ENCODE measurements at regions not wholly inside any gene's neighbourhood (a gene's known extent, or its start where the extent isn't known, plus 50 kb on each side); places are given as distances from the start of the nearest gene placed in this dataset.
A peak's percentile ranks its signal among the peaks of the same experiment; 100 is the strongest.

DNA sequence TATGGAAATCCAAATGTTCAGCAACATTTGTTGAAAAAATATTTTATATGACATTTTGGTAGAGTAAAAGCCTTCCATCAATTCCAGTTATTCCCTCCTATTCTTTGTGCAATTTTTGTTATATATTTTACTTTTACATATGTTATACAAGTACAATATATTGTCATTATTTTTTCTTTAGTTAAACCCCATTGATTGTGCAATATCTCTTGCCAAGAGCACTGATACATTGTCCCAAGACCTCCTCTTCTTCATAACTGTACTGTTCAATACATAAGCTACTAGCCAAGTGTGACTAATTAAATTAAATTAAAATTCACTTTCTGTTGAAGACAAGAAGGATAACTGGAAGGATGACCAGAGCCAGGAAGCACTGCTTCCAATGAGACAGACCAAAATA lies 527.5 kb downstream of the TMA16 start:
- Histone ChIP-seq H3K9me2 (ENCODE audit: insufficient read depth, low read length) (no peaks in the 10 kb centered on the region), H3K36me3 (ENCODE audit: insufficient read depth, low read length) (no peaks in the 10 kb centered on the region), H4K20me1 (ENCODE audit: insufficient read depth, low read length) (no peaks in the 10 kb centered on the region), H3K27ac (ENCODE audit: low read depth, low read length, poor library complexity, severe bottlenecking) (no peak overlapping the region), H3K4me1 (ENCODE audit: insufficient read depth, low read length, poor library complexity, severe bottlenecking) (no peaks in the 10 kb centered on the region), H3K4me2 (ENCODE audit: low read length) (no peak overlapping the region), H3K4me3 (ENCODE audit: low read depth, low read length, poor library complexity, severe bottlenecking) (no peak overlapping the region), H3K79me2 (ENCODE audit: insufficient read depth, low read depth, low read length) (no peaks in the 10 kb centered on the region), H3K9me3 (ENCODE audit: low read length) (no peaks in the 10 kb centered on the region), H2AFZ (ENCODE audit: low read length) (no peak overlapping the region)
- no peak for DNase-seq (ENCODE audit: low spot score)
- intact Hi-C loops (cut with micrococcal nuclease; ENCODE audit: unreplicated experiment): loop anchor here (5.0 kb wide), 1 partner anchor 470 kb away; no protein-coding TSS in a partner anchor
- TF ChIP-seq, protein P1, sequence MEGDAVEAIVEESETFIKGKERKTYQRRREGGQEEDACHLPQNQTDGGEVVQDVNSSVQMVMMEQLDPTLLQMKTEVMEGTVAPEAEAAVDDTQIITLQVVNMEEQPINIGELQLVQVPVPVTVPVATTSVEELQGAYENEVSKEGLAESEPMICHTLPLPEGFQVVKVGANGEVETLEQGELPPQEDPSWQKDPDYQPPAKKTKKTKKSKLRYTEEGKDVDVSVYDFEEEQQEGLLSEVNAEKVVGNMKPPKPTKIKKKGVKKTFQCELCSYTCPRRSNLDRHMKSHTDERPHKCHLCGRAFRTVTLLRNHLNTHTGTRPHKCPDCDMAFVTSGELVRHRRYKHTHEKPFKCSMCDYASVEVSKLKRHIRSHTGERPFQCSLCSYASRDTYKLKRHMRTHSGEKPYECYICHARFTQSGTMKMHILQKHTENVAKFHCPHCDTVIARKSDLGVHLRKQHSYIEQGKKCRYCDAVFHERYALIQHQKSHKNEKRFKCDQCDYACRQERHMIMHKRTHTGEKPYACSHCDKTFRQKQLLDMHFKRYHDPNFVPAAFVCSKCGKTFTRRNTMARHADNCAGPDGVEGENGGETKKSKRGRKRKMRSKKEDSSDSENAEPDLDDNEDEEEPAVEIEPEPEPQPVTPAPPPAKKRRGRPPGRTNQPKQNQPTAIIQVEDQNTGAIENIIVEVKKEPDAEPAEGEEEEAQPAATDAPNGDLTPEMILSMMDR (conservative IDR thresholded peaks at IDR 0.05; ENCODE audit: low read length): no peak
- no peak for TF ChIP-seq EZH2phosphoT487 (IDR thresholded peaks at IDR 0.05; ENCODE audit: borderline replicate concordance, low read depth, low read length)
- no TSS peak for BruUV-seq (replicated peaks)
- CTCF ChIA-PET (ENCODE audit: unreplicated experiment): no interaction called here
- POLR2A ChIA-PET: interaction anchor here (0.6 to 0.7 kb wide), 2 partner anchors 130 to 1546 kb away, joined by 3 read pairs; no protein-coding TSS in a partner anchor

DNA sequence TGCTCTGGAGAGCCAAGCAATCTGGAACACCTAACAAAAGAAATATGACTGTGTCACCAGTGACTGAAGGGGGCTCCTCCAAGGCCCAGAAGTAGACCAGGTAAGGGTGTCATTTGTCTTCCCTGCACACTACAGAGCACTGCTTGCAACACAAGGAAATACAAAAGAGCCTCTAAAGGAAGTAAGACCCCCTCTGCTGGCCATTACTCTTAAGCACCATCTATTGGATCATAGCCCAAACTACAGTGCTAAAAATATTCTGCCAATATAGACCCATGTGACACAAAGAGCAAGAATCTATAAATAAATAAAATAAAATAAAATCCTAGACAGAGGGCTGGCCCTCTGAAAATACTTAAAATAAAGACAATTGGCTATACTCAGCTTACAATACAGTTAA lies 528.7 kb downstream of the TMA16 start:
- H3K27ac ChIP-seq (ENCODE audit: low read depth, low read length, poor library complexity, severe bottlenecking): no peak overlapping the region
- no peak overlapping the region for H3K4me3 ChIP-seq (ENCODE audit: low read depth, low read length, poor library complexity, severe bottlenecking)
- H3K36me3 ChIP-seq (ENCODE audit: insufficient read depth, low read length): no peaks in the 10 kb centered on the region
- H3K9me2 ChIP-seq (ENCODE audit: insufficient read depth, low read length): no peaks in the 10 kb centered on the region
- no peak overlapping the region for H2AFZ ChIP-seq (ENCODE audit: low read length)
- no peaks in the 10 kb centered on the region for H4K20me1 ChIP-seq (ENCODE audit: insufficient read depth, low read length)
- ChIA-PET POLR2A (interaction anchor here (0.7 to 1.3 kb wide), 2 partner anchors 14 to 1553 kb away, joined by 3 read pairs; no protein-coding TSS in a partner anchor), CTCF (ENCODE audit: unreplicated experiment) (no interaction called here)
- no peak for TF ChIP-seq EZH2phosphoT487 (IDR thresholded peaks at IDR 0.05; ENCODE audit: borderline replicate concordance, low read depth, low read length)
- TF ChIP-seq, protein P1 (conservative IDR thresholded peaks at IDR 0.05; ENCODE audit: low read length): peak; percentile 61
- H3K79me2 ChIP-seq (ENCODE audit: insufficient read depth, low read depth, low read length): no peaks in the 10 kb centered on the region
- DNase-seq (ENCODE audit: low spot score): peak; percentile 19
- H3K4me2 ChIP-seq (ENCODE audit: low read length): no peak overlapping the region
- H3K4me1 ChIP-seq (ENCODE audit: insufficient read depth, low read length, poor library complexity, severe bottlenecking): no peaks in the 10 kb centered on the region
- BruUV-seq (replicated peaks): no TSS peak
- H3K9me3 ChIP-seq (ENCODE audit: low read length): no peaks in the 10 kb centered on the region
- intact Hi-C loops (cut with micrococcal nuclease; ENCODE audit: unreplicated experiment): loop anchor here (5.0 kb wide), 1 partner anchor 471 kb away; no protein-coding TSS in a partner anchor

DNA sequence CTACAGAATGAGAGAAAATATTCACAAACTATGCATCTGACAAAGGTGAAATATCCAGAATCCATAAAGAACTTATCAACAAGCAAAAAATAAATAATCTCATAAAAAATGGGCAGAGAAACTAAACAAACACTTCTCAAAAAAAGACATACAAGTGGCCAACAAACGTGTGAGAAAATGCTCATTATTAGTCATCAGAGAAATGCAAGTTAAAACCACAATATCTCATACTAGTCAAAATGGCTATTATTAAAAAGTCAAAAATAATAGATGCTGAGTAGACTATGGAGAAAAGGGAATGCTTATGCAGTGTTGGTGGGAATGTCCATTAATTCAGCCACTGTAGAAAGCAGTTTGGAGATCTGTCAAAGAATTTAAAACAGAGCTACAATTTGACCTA lies 533.3 kb downstream of the TMA16 start:
- H3K9me2 ChIP-seq (ENCODE audit: insufficient read depth, low read length): no peaks in the 10 kb centered on the region
- ChIA-PET POLR2A (interaction anchor here (0.9 kb wide), 1 partner anchor 11 kb away, joined by 3 read pairs; no protein-coding TSS in a partner anchor), CTCF (ENCODE audit: unreplicated experiment) (no interaction called here)
- intact Hi-C loops (cut with micrococcal nuclease; ENCODE audit: unreplicated experiment): no loop called here
- H4K20me1 ChIP-seq (ENCODE audit: insufficient read depth, low read length): no peaks in the 10 kb centered on the region
- no peak overlapping the region for H3K4me3 ChIP-seq (ENCODE audit: low read depth, low read length, poor library complexity, severe bottlenecking)
- no peaks in the 10 kb centered on the region for H3K9me3 ChIP-seq (ENCODE audit: low read length)
- H3K4me2 ChIP-seq (ENCODE audit: low read length): no peak overlapping the region
- no peak for TF ChIP-seq EZH2phosphoT487 (IDR thresholded peaks at IDR 0.05; ENCODE audit: borderline replicate concordance, low read depth, low read length)
- TF ChIP-seq, protein P1 (conservative IDR thresholded peaks at IDR 0.05; ENCODE audit: low read length): no peak
- no peak overlapping the region for H2AFZ ChIP-seq (ENCODE audit: low read length)
- no peaks in the 10 kb centered on the region for H3K36me3 ChIP-seq (ENCODE audit: insufficient read depth, low read length)
- H3K4me1 ChIP-seq (ENCODE audit: insufficient read depth, low read length, poor library complexity, severe bottlenecking): no peaks in the 10 kb centered on the region
- no peaks in the 10 kb centered on the region for H3K79me2 ChIP-seq (ENCODE audit: insufficient read depth, low read depth, low read length)
- H3K27ac ChIP-seq (ENCODE audit: low read depth, low read length, poor library complexity, severe bottlenecking): no peak overlapping the region
- BruUV-seq (replicated peaks): no TSS peak
- no peak for DNase-seq (ENCODE audit: low spot score)

All from OCI-LY7 (cell line).